Hematopoietic multipotent progenitor cell treated with erythropoietin and hydrocortisone succinate and interleukin-3 and kit ligand, for 8 days (in vitro differentiated cells): ENCODE measurements at regions not wholly inside any gene's neighbourhood (a gene's known extent, or its start where the extent isn't known, plus 50 kb on each side); places are given as distances from the start of the nearest gene placed in this dataset.

Source experiments
- DNase-seq: peaks from one replicate; pipeline ENCODE4 v3.0.0-alpha.2; 2015

GRCh38 chr17:77867308-77867781 lies 91.2 kb upstream of the TNRC6C start:
- DNase-seq, result peak; percentile 7

DNA sequence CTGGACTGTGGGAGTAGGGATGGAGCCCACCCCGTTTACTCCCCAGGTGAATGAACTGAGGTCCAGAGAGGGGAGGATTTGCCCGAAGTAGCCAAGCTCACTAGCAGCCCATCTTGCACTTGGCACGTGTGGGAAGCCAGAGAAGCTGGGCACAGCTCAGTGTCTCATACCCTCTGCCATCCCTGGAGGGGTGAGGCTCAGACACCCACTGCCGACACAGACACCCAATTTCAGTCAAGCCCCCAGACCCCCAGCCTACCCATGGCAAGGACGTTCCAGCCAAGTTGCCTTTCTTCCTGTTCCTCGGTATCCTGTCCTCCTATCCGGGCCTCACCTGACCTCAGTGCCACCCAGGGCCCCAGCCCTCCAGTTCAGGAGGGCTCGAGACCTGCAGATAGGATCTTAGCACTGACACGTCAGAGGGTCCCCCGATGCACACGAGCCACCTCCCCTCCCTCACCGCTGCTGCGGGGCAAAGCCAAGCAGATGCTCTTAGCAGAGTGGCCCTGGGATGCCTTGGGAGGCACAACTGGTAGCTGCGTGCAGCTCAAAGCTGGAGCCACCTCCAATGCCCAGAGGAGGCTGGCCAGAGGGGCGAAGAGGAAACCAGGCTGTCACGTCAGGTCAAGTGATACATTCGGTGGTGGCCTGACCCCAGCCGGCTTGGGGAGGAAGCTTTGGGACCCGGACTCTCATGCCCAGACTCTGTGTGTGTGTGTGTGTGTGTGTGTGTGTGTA lies 90.4 kb upstream of the TNRC6C start:
- DNase-seq, result no peak

- no peak for DNase-seq
Measured at GRCh38 chr17:77869041-77869599, 89.4 kb upstream of the TNRC6C start.

DNA sequence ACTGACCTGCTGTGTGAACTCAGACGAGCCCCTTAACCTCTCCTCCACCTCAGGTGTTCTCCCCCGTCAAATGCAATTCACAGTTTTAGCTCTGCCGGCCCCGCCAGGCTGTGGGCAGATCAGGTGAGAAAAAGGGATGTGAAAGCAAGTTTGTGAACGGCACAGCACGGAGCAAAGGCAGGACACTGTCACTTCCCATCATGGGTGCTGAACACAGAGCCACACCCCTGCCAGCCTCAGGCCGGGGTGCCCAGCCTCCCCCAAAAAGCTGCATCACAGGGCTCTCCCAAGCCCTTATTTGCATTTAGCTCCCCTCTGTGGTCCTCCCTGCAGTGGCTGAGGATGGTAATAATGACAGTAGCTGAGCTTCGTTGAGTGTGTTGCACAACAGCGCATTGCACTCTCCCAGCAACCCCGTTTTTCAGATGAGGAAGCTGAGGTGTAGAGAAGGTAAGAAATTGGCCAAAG lies 88.8 kb upstream of the TNRC6C start:
- DNase-seq, result no peak

DNA sequence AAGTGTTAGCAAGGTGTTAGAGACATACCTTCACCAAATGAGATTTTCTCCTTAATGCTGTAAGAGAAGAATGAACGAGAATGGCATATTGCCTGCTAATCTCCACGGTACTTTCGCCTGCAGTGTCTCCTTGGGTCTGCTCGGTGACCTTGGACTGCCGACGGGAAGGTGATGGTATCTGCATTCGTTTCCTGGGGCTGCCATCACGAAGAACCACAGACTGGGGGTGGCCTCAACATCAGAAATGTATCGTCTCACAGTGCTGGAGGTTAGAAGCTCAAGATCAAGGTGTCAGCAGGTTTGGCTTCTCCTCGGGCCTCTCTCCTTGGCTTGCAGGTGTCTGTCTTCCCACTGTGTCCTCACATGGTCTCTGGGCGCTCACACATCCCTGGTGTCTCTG lies 86.3 kb upstream of the TNRC6C start:
- no peak for DNase-seq

GRCh38 chr17:77872714-77873499 lies 85.6 kb upstream of the TNRC6C start:
- DNase-seq, result no peak

DNA sequence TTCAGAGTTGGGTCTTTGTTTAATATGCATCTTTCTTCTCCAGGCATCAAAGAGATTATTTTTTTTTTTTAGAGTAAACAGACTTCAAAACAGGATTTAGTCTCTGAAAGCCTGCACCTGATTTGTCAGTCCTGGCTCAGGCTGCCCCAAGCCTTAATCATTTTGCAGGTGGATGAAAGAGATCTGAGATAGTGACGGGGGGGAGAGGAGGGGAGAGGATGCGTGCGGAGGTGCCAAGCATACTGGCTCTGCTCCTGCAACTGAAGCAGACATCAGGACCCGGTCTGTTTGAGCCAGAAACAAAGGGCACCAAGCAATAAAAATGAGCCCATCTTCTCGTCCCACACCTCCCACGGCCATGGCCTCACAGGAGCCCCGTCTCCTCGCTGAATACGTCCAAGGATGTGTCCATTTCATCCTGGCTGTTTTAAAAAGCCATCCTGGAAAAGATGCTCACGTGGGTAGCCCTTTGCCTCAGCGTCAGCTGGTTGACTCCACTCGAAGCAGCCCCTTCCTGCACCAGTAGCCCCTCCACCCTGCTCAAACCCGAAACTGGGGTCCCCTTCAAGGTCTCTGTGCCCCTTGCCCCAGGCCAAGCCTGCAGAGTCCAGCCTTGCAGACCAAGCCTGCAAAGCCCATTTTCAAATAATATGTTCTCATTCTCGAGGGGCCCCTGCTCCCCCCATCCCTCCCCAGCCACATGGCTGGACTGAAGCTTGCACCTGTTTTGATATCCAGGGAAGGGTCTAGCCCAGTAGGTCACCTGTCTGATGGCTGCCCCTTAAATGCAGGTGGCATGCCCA lies 84.8 kb upstream of the TNRC6C start:
- DNase-seq, result no peak

- no peak for DNase-seq
Measured at GRCh38 chr17:77874303-77875050, 84.0 kb upstream of the TNRC6C start.

DNA sequence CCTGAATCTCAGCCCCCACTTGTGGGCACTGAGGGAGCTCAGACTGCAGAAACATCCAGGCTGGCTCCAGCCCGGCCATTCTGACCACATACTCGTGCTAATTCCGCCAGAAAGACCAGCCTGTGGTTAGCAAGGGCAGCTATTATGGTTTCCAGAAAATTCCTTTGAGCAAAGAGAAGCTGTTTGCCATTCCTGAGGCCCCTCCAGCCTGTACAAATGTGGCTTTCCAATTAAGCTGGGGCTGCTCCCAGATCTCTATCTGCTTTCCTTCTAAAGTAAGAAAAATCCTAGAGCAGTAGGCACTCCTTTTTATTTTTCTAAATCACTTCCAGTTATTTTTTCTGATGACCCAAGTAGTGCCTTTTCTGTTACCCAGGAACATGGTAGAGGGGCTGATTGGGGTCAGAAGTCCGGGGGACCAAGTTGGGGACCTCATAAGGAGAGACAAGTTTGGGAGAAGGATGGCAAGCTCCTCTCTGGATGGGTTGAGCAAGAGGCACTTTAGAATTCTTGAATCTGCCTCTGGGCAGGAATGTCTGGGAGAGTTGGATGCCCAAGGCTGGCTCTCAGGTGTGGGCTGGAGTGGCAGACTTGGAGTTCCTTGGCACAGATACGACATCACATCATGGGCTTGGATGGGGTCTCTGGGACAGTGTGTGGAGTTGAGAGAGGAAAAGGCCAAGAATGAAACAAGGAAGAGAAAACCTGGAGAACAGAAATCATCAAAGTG lies 83.3 kb upstream of the TNRC6C start:
- no peak for DNase-seq

DNA sequence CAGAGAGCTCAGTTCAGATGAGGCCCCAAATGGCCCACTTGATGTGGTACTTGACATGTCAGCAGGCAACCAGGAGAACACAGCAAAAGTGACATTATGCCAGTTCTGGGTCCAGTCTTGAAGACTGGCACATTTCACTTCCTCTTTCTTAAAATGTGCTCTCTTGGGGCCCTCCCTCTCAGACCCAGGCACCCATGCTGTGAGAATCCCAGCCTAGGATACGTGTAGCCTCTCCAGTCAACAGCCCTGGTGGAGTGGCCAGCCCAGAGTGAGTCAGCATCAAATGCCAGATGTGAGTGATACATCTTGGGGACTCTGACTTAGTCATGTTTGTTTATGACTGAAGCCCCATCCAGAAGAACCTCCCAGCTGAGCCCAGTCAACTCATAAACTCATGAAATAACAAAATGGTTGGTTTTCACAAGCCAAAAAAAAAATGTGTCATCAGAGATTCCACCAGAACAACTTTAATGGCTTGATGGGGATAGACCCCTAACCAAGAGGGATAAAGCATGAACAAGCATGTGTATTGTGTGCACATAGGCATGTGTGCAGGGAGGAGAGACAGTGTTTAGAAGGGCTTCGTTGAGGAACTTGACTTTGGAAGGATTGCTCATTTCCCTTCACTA lies 82.5 kb upstream of the TNRC6C start:
- DNase-seq, result no peak

DNA sequence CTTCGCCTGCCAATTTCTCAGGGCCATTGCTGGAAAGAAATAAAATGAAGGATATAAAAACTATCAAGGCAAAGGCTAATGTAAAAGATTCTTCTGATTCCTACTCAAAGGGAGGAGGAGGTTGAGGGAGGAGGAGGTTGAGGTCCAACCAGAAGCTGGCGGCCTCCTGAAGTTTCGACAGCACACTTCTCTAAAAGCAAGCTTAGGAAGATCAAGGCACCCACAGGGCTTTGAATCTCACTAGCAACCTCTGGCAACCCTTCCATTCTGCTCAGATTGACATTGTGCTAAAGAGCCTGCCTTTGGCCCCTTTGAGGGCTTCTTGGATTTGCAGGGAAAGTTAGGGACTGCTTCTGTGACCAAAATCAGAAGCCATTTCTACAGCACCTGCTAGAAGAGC lies 81.5 kb upstream of the TNRC6C start:
- no peak for DNase-seq

DNA sequence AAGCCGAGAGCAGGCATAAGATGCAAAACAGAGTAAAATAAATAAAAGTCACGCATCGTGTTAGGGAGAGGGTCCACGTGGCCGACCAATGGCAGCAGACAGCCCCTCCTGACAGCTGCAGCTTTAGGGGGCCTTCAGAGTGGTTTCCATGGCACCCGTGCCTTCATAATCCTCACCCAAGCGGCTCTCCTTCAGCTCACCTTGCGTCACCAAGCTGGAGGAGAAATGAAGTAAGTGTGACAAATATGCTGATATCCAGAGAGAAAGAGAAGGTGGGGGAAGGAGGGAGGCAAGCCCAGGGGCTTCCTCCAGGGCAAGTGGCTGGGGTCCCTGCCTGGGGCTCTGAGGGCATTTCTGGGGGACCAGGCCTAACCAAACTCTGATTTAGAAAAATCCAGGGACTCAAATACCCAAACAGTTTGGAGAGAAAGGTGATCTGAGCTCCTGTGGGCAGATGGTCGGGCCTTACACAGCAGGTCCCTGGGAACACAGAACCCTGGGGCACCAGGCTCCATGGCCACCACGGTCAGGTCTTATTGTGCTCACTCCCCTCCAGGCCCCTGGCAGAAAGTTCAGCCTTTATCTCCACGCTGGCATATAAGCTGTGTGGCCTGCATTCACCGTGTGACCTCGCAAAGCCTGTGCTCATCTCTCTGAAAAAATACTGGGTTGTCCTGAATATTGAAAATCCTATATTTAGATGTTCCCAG lies 80.7 kb upstream of the TNRC6C start:
- no peak for DNase-seq

DNA sequence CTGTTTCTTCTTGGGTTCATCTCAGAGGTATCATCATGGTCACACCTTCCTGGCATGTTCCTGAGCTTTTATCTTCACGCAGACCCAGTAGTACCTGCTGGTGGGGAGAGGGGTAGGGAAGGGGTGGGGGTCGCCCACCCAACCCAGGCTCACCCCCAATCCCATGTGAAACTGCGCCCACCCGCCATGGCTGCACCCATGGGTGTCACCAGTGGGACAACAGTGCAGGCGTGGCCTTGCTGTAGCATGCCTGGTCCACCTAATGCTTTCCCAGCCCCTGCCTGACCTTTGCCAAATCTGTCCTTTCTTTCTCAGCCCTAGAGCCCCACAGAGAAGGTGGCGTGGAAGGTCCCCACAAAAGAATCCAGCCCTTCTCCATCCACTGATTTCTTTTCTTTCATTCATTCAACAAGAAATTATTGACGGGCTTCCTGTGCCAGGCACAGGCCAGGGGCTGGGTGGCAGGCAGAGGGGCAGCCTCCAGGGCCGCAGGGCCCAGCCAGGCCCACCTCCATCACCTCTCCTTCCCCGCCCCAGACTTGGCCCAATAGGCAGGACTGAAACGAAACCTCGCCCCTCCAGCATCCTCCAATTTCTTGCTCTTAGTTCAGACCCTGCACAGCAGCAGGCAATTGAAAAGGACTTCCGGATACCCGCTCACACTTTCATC lies 79.1 kb upstream of the TNRC6C start:
- no peak for DNase-seq

- no peak for DNase-seq
Measured at GRCh38 chr17:77879896-77880280, 78.6 kb upstream of the TNRC6C start.

DNA sequence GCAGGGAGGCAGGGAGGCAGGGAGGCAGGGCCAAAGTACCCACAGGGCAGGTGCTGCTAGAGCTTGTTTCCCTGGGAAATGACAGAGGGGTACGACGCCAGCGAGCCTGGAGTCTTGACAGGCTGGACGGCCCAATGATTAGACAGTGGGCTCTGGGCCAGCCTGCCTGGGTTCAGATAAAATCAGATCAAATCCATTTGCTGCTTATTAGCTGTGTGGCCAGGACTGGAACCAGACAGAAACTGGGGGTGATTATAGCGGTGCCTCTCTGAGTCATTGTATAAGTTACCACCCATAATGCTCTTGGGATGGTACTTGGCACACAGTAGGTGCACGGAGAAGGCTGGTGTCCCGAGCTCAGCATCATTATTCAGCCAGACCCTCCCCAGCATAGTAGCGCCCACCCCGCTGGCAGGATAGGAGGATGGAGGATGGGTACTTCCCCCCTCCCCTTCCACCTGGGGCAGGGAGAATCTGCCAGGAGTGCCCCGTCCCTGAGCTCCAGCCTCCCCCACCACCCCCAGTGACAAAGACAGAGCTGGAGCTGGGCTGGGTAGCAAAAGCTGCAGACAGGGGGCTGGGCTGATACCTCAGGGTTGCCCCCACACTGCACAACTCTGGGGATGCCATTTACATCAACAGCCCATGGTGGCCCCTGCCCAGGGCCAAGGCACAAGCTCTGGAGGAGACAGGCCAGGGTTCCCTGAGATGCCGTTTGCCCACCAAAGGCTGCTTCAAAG lies 77.6 kb upstream of the TNRC6C start:
- peak; percentile 10 for DNase-seq

DNA sequence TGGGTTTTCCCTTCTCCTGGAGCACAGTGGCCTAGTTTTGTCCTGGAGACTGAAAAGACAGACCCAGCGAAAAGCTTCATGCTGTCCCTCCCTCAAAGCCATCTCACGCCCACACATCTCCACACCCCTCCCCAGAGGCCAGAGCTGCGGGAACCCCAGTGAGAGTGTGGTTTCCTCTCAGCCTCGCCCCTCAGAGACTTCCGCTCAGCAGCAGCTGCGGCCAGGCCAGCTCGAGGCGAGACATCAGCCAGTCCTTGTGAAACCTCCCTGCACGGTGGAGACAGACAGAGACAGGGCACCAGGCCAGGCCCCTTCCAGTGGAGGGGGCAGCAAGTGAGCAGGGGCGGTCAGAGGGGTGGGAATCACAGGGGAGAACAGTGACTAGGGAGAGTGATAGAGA lies 77.0 kb upstream of the TNRC6C start:
- DNase-seq, result peak; percentile 77

GRCh38 chr17:77882040-77882439 lies 76.5 kb upstream of the TNRC6C start:
- no peak for DNase-seq

GRCh38 chr17:77882481-77883212 lies 75.9 kb upstream of the TNRC6C start:
- DNase-seq, result peak; percentile 15
